Heart left ventricle (tissue), 13 donors: ENCODE measurements at regions not wholly inside any gene's neighbourhood (a gene's known extent, or its start where the extent isn't known, plus 50 kb on each side); places are given as distances from the start of the nearest gene placed in this dataset.

Experiments
- POLR2A ChIP-seq, 2 donors: fragments of 450-650 bp; IDR thresholded peaks; one replicate each; pipeline ENCODE4 v1.6.1; 2017; ENCODE audit warnings: antibody characterized with exemption in 2 of 2, mild to moderate bottlenecking in 2 of 2, moderate library complexity in 2 of 2
- TF ChIP-seq, protein P1 (sequence below), 12 donors: fragments of 200-600 bp; sonication (generic) in 4 of 12; IDR thresholded peaks; one replicate each; pipeline versions ENCODE4 v1.5.0 to v1.8.0; 2018 to 2022; ENCODE audit warnings: antibody characterized with exemption in 12 of 12, mild to moderate bottlenecking in 5 of 12
- donor health status: ischemic (EF 13 %, LVEDD 7.1; RV severe dilation, severe dysfunction).
- donor health status: DM: no; HTN: yes; CAD: no.
- donor health status: DM: no; HTN: no; CAD: no.
- donor health status: ischemic (EF 25% LVEDD 6.9; RV normal size, moderate dysfunction).
- donor health status: ischemic (EF 25% LVEDD 5.7; RV mildly dilated, moderate dysfunction).
- donor health status: ischemic (EF 35%, LVEDD 5.7; RV mildly dilated, moderate dysfunction).
- donor health status: nonischemic (EF 11% LVEDD 7.7; RV severe dilation, severe dysfunction).
- donor health status: DM: yes; HTN: yes; CAD: no.
- donor health status: PGD.
- donor health status: ischemic (EF 29% LVEDD 5.4; RV normal size, mild dysfunction).
- donor health status: nonischemic (EF 23%, LVEDD 6.1; RV moderate dilation, normal function).

- TF ChIP-seq, protein P1, sequence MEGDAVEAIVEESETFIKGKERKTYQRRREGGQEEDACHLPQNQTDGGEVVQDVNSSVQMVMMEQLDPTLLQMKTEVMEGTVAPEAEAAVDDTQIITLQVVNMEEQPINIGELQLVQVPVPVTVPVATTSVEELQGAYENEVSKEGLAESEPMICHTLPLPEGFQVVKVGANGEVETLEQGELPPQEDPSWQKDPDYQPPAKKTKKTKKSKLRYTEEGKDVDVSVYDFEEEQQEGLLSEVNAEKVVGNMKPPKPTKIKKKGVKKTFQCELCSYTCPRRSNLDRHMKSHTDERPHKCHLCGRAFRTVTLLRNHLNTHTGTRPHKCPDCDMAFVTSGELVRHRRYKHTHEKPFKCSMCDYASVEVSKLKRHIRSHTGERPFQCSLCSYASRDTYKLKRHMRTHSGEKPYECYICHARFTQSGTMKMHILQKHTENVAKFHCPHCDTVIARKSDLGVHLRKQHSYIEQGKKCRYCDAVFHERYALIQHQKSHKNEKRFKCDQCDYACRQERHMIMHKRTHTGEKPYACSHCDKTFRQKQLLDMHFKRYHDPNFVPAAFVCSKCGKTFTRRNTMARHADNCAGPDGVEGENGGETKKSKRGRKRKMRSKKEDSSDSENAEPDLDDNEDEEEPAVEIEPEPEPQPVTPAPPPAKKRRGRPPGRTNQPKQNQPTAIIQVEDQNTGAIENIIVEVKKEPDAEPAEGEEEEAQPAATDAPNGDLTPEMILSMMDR (IDR thresholded peaks at IDR 0.05): no peak
- no peak for TF ChIP-seq POLR2A (IDR thresholded peaks at IDR 0.05)
Observed at GRCh38 chr11:128057786-128058395, 529.5 kb downstream of the ETS1 start.
